ENCODE measurements at regions not wholly inside any gene's neighbourhood (a gene's known extent, or its start where the extent isn't known, plus 50 kb on each side); places are given as distances from the start of the nearest gene placed in this dataset.

GRCh38 chr3:31358473-31359070 lies 174.2 kb upstream of the STT3B start:
- DNase-seq = no peak

GRCh38 chr3:31361371-31362273 lies 171.1 kb upstream of the STT3B start:
- DNase-seq = no peak

GRCh38 chr3:31364188-31364587 lies 168.5 kb upstream of the STT3B start:
- DNase-seq = no peak

- DNase-seq = no peak
Measured at GRCh38 chr3:31364711-31365110, 168.0 kb upstream of the STT3B start.

GRCh38 chr3:31367518-31367917 lies 165.2 kb upstream of the STT3B start:
- DNase-seq = no peak

- no peak for DNase-seq
Measured at GRCh38 chr3:31369637-31370379, 162.9 kb upstream of the STT3B start.

- DNase-seq = no peak
Measured at GRCh38 chr3:31370380-31370666, 162.4 kb upstream of the STT3B start.

GRCh38 chr3:31370681-31371080 lies 162.0 kb upstream of the STT3B start:
- DNase-seq = no peak

- no peak for DNase-seq
Measured at GRCh38 chr3:31371484-31372177, 161.1 kb upstream of the STT3B start.

GRCh38 chr3:31373681-31374080 lies 159.0 kb upstream of the STT3B start:
- no peak for DNase-seq

GRCh38 chr3:31377045-31377642 lies 155.6 kb upstream of the STT3B start:
- DNase-seq = peak; percentile 60

- DNase-seq = no peak
Measured at GRCh38 chr3:31378231-31378630, 154.5 kb upstream of the STT3B start.

- no peak for DNase-seq
Measured at GRCh38 chr3:31379598-31379997, 153.1 kb upstream of the STT3B start.

- DNase-seq = no peak
Measured at GRCh38 chr3:31382856-31383255, 149.9 kb upstream of the STT3B start.

GRCh38 chr3:31384117-31384516 lies 148.6 kb upstream of the STT3B start:
- DNase-seq = no peak

GRCh38 chr3:31389939-31390338 lies 142.8 kb upstream of the STT3B start:
- no peak for DNase-seq

- DNase-seq = no peak
Measured at GRCh38 chr3:31390466-31390865, 142.3 kb upstream of the STT3B start.

- DNase-seq = no peak
Measured at GRCh38 chr3:31391150-31391549, 141.6 kb upstream of the STT3B start.

GRCh38 chr3:31392568-31392967 lies 140.2 kb upstream of the STT3B start:
- DNase-seq = no peak

- no peak for DNase-seq
Measured at GRCh38 chr3:31399271-31399670, 133.5 kb upstream of the STT3B start.

GRCh38 chr3:31402117-31402516 lies 130.6 kb upstream of the STT3B start:
- no peak for DNase-seq

- DNase-seq = no peak
Measured at GRCh38 chr3:31403197-31403596, 129.5 kb upstream of the STT3B start.

- no peak for DNase-seq
Measured at GRCh38 chr3:31404871-31405270, 127.9 kb upstream of the STT3B start.
